CD14-positive monocyte (primary cell): ENCODE measurements at regions not wholly inside any gene's neighbourhood (a gene's known extent, or its start where the extent isn't known, plus 50 kb on each side); places are given as distances from the start of the nearest gene placed in this dataset.

ENCODE experiments used
- DNase-seq, 3 donors: peaks; one replicate each; pipeline ENCODE4 v3.0.0-alpha.2; 2011 to 2022
- H2AFZ ChIP-seq: 2 replicates; pipeline ENCODE4 v1.6.0; 2012; ENCODE audit warnings: mild to moderate bottlenecking, low read depth, low read length, inconsistent platforms; ENCODE audit not compliant: insufficient read depth, poor library complexity, severe bottlenecking
- H3K27ac ChIP-seq, 2 donors: 1 replicate in 1 of 2; 2 replicates in 1 of 2; pipeline ENCODE4 v1.5.1; 2012 to 2013; ENCODE audit warnings: low read length in 2 of 2, control low read depth in 1 of 2, inconsistent platforms in 1 of 2, low read depth in 1 of 2, mild to moderate bottlenecking in 1 of 2
- H3K27me3 ChIP-seq, 2 donors: one replicate each; pipeline versions ENCODE4 v1.6.0 to v1.6.1; 2011 to 2013; ENCODE audit warnings: low read length in 2 of 2; ENCODE audit not compliant: control insufficient read depth in 2 of 2, insufficient read depth in 2 of 2
- H3K36me3 ChIP-seq, 2 donors: replicated peaks in 1 of 2; 1 replicate in 1 of 2; 2 replicates in 1 of 2; pipeline versions ENCODE4 v1.5.1 to v1.6.1; 2012 to 2013; ENCODE audit warnings: low read length in 2 of 2, control low read depth in 1 of 2, inconsistent platforms in 1 of 2, mild to moderate bottlenecking in 1 of 2; ENCODE audit not compliant: insufficient read depth in 2 of 2, control insufficient read depth in 1 of 2
- H3K4me1 ChIP-seq, 2 donors: 1 replicate in 1 of 2; 2 replicates in 1 of 2; pipeline versions ENCODE4 v1.5.1 to v1.6.1; 2012 to 2013; ENCODE audit warnings: low read length in 2 of 2, control low read depth in 1 of 2, inconsistent platforms in 1 of 2, mild to moderate bottlenecking in 1 of 2, moderate library complexity in 1 of 2; ENCODE audit not compliant: insufficient read depth in 2 of 2, control insufficient read depth in 1 of 2
- H3K4me2 ChIP-seq: replicated peaks from 2 replicates; pipeline ENCODE3; 2012; ENCODE audit warnings: low read length, moderate library complexity, mild to moderate bottlenecking; ENCODE audit not compliant: poor library complexity, severe bottlenecking; ENCODE audit errors: extremely low read depth
- H3K4me3 ChIP-seq, 3 experiments: fragments of 200-600 bp in 1 of 3; sonication (generic) in 1 of 3; replicated peaks in 1 of 3; 1 replicate in 2 of 3; 2 replicates in 1 of 3; pipeline ENCODE4 v1.5.1; 2011 to 2013; ENCODE audit warnings: low read length in 3 of 3, mild to moderate bottlenecking in 3 of 3, control low read depth in 2 of 3, low read depth in 2 of 3, inconsistent platforms in 1 of 3, moderate library complexity in 1 of 3
- H3K79me2 ChIP-seq: 2 replicates; pipeline ENCODE4 v1.6.0; 2012; ENCODE audit warnings: mild to moderate bottlenecking, control low read depth, inconsistent platforms, low read length, moderate library complexity; ENCODE audit not compliant: insufficient read depth
- H3K9ac ChIP-seq: 2 replicates; pipeline ENCODE4 v1.6.0; 2017; ENCODE audit warnings: low read length, mild to moderate bottlenecking; ENCODE audit not compliant: insufficient read depth, poor library complexity, severe bottlenecking
- H3K9me3 ChIP-seq, 2 donors: replicated peaks in 1 of 2; 1 replicate in 1 of 2; 2 replicates in 1 of 2; pipeline versions ENCODE4 v1.5.1 to v1.6.1; 2012 to 2013; ENCODE audit warnings: low read length in 2 of 2, control low read depth in 1 of 2; ENCODE audit not compliant: control insufficient read depth in 1 of 2, insufficient read depth in 1 of 2
- H4K20me1 ChIP-seq: 2 replicates; pipeline ENCODE4 v1.6.0; 2012; ENCODE audit warnings: mild to moderate bottlenecking, low read length, control low read depth, moderate library complexity; ENCODE audit not compliant: insufficient read depth
- H3K27ac Mint-ChIP-seq, 7 donors: one replicate each; pipeline ENCODE4 v1.8.0; 2020; ENCODE audit warnings: mild to moderate bottlenecking in 7 of 7, mixed read lengths in 7 of 7, moderate library complexity in 6 of 7, inconsistent platforms in 2 of 7
- H3K27me3 Mint-ChIP-seq, 3 donors: one replicate each; pipeline ENCODE4 v1.8.0; 2021 to 2022; ENCODE audit warnings: low read depth in 3 of 3, mild to moderate bottlenecking in 3 of 3, mixed read lengths in 3 of 3, moderate library complexity in 3 of 3, inconsistent platforms in 1 of 3
- H3K36me3 Mint-ChIP-seq, 2 donors: one replicate each; pipeline ENCODE4 v1.8.0; 2020; ENCODE audit warnings: mixed read lengths in 2 of 2, inconsistent platforms in 1 of 2, mild to moderate bottlenecking in 1 of 2
- H3K4me1 Mint-ChIP-seq: one replicate; pipeline ENCODE4 v1.8.0; 2020; ENCODE audit warnings: mild to moderate bottlenecking, mixed read lengths
- H3K4me3 Mint-ChIP-seq, 2 donors: one replicate each; pipeline ENCODE4 v1.8.0; 2020; ENCODE audit warnings: mild to moderate bottlenecking in 2 of 2, mixed read lengths in 2 of 2, moderate library complexity in 1 of 2
- H3K9me3 Mint-ChIP-seq, 7 donors: one replicate each; pipeline ENCODE4 v1.8.0; 2020 to 2022; ENCODE audit warnings: mixed read lengths in 7 of 7, mild to moderate bottlenecking in 6 of 7, moderate library complexity in 6 of 7, inconsistent platforms in 2 of 7
- CTCF ChIP-seq: fragments of 200-600 bp; IDR thresholded peaks from one replicate; pipeline ENCODE4 v1.8.0; 2022; ENCODE audit warnings: antibody characterized with exemption, mild to moderate bottlenecking
- WGBS: methylation state at CpG from one replicate; pipeline ENCODE4 v1.1.5; 2013; ENCODE audit warnings: missing lambda C conversion rate; ENCODE audit not compliant: insufficient coverage; 5-methylcytosine and 5-hydroxymethylcytosine counted together
- intact Hi-C, 2 donors: fragments of 100-400 bp; cut with micrococcal nuclease; formaldehyde crosslinking; loops; one replicate each; pipeline versions ENCODE4 v1.15.0 to v1.15.1; 2023

GRCh38 chr4:155545456-155545855 lies 121.2 kb upstream of the GUCY1A1 start:
- Mint-ChIP-seq H3K36me3 (no peaks in the 10 kb centered on the region), H3K27me3 (peaks cover 0 to 1% (median 0%) of the 10 kb centered on the region in 3 donors), H3K9me3 (peaks cover 2 to 25% (median 16%) of the 10 kb centered on the region in 7 donors), H3K27ac (no peak overlapping the region), H3K4me1 (no peaks in the 10 kb centered on the region), H3K4me3 (no peak overlapping the region)
- Histone ChIP-seq H3K36me3 (no peaks in the 10 kb centered on the region), H3K27me3 (no peaks in the 10 kb centered on the region), H3K27ac (no peak overlapping the region), H4K20me1 (no peaks in the 10 kb centered on the region), H3K9ac (no peak overlapping the region), H3K4me1 (no peaks in the 10 kb centered on the region), H3K79me2 (no peaks in the 10 kb centered on the region), H2AFZ (no peak overlapping the region), H3K4me2 (no peak overlapping the region), H3K9me3 (peaks cover 0 to 8% of the 10 kb centered on the region in 2 donors), H3K4me3 (no peak overlapping the region)
- intact Hi-C loops, result no loop called here
- WGBS, result no CpG with 5 or more reads among the region's 2 CpGs
- DNase-seq, result no peak
- no peak for TF ChIP-seq CTCF

GRCh38 chr4:155544547-155544946 lies 122.1 kb upstream of the GUCY1A1 start:
- Histone ChIP-seq H3K79me2 (no peaks in the 10 kb centered on the region), H3K9me3 (peaks cover 0 to 8% of the 10 kb centered on the region in 2 donors), H4K20me1 (no peaks in the 10 kb centered on the region), H2AFZ (no peak overlapping the region), H3K27ac (no peak overlapping the region), H3K9ac (no peak overlapping the region), H3K36me3 (no peaks in the 10 kb centered on the region), H3K4me3 (no peak overlapping the region), H3K4me1 (no peaks in the 10 kb centered on the region), H3K4me2 (no peak overlapping the region), H3K27me3 (no peaks in the 10 kb centered on the region)
- no peak overlapping the region for H3K4me3 Mint-ChIP-seq
- no peak for TF ChIP-seq CTCF
- H3K27ac Mint-ChIP-seq, result no peak overlapping the region
- intact Hi-C loops, result no loop called here
- H3K36me3 Mint-ChIP-seq, result no peaks in the 10 kb centered on the region
- H3K27me3 Mint-ChIP-seq, result peaks cover 0 to 1% (median 0%) of the 10 kb centered on the region in 3 donors
- peaks cover 2 to 22% (median 16%) of the 10 kb centered on the region in 7 donors for H3K9me3 Mint-ChIP-seq
- DNase-seq, result no peak
- H3K4me1 Mint-ChIP-seq, result no peaks in the 10 kb centered on the region
- WGBS, result 100% methylated on average over 3 of the region's 6 CpGs
